ENCODE measurements at regions not wholly inside any gene's neighbourhood (a gene's known extent, or its start where the extent isn't known, plus 50 kb on each side); places are given as distances from the start of the nearest gene placed in this dataset.
"Not testable (repeated sequence)": the region's sequence is repeated elsewhere in the genome, so short reads cannot be mapped to it uniquely, and the experiment has no call there.

DNA sequence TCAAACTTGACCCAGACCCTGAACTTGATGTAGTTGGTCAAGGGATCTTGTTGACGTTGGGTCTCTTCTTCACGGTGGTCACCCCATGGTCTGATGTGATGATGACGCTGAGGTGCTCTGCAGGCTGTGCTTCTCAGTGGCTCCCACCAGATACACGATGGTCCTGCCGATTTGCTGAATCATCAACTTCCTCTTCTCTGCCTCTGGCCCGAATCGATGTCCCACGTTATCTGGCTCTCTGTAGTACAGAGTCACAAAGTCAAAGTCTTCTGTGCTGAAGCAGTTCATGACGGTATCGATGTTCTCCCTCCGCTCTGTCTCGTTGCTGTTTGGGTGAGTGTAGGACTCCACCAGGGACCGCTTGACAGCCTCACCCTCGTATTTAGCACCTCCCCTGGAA lies 58.5 kb upstream of the ZNF195 start:
- DNase-seq = not testable (repeated sequence)

DNA sequence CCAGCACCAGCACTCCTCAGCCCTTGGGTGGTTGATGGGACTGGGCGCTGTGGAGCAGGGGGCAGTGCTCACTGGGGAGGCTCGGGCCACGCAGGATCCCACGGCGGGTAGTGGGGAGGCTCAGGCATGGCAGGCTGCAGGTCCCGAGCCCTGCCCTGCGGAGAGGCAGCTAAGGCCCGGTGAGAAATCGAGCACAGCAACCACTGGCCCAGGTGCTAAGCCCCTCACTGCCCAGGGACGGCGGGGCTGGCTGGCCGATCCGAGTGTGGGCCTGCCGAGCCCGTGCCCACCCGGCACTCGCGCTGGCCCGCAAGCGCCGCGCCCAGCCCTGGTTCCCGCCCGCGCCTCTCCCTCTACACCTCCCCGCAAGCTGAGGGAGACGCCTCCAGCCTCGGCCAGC lies 56.0 kb upstream of the ZNF195 start:
- no peak for DNase-seq

DNA sequence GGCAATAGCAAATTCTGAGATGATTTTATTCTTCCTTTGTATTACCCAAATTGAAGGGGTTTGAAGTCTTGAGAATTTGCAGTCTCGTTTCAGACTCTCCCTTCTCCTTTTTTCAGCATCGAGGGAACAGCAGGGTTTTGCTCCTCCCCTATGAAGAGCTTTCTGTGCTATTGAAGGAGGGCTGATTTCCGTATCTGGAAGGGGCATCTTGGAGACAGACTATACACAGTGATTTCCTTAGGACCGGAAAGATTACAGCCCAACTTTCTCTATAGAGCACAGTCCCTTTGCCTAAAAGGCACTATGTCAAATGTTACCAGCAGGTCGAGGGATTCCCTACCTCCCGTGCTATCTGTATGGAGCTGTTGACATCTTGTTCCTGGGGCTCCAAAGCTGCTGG lies 50.2 kb upstream of the ZNF195 start:
- not testable (repeated sequence) for DNase-seq

Data from right hindlimb (tissue), 1 donor.